ENCODE measurements at regions not wholly inside any gene's neighbourhood (a gene's known extent, or its start where the extent isn't known, plus 50 kb on each side); places are given as distances from the start of the nearest gene placed in this dataset.

- no peak overlapping the region for H3K4me3 ChIP-seq (ENCODE audit: insufficient read depth, low read length, poor library complexity, severe bottlenecking)
- no peaks in the 10 kb centered on the region for H3K27me3 ChIP-seq (ENCODE audit: low read length)
- no peaks in the 10 kb centered on the region for H3K9me2 ChIP-seq (replicated peaks; ENCODE audit: insufficient read depth, low read length)
- no peaks in the 10 kb centered on the region for H3F3A ChIP-seq (ENCODE audit: insufficient read depth)
- H3K9ac ChIP-seq (ENCODE audit: low read length) = no peak overlapping the region
- H3K79me2 ChIP-seq (ENCODE audit: insufficient read depth, low read length) = no peaks in the 10 kb centered on the region
- H3K9me3 ChIP-seq (ENCODE audit: insufficient read depth, low read length) = no peaks in the 10 kb centered on the region
- no peak for TF ChIP-seq EZH2phosphoT487 (conservative IDR thresholded peaks at IDR 0.05; ENCODE audit: low read length)
- TF ChIP-seq CTCF (IDR thresholded peaks at IDR 0.05; ENCODE audit: insufficient read depth, low read length, poor library complexity, severe bottlenecking) = no peak
- H4K20me1 ChIP-seq (ENCODE audit: low read depth, low read length) = no peaks in the 10 kb centered on the region
- H2AFZ ChIP-seq (ENCODE audit: low read depth, low read length, severe bottlenecking) = no peak overlapping the region
- no peak overlapping the region for H3K27ac ChIP-seq (ENCODE audit: low read depth, low read length)
- H3K4me2 ChIP-seq (ENCODE audit: low read depth, low read length, poor library complexity, severe bottlenecking) = no peak overlapping the region
- H3K36me3 ChIP-seq (ENCODE audit: low read length) = no peaks in the 10 kb centered on the region
Measured at GRCh38 chr2:83859553-83859952, 599.5 kb downstream of the SUCLG1 start.

- Histone ChIP-seq H3K36me3 (ENCODE audit: low read length) (no peaks in the 10 kb centered on the region), H3K4me3 (ENCODE audit: insufficient read depth, low read length, poor library complexity, severe bottlenecking) (no peak overlapping the region), H3K4me2 (ENCODE audit: low read depth, low read length, poor library complexity, severe bottlenecking) (no peak overlapping the region)
Measured at GRCh38 chr2:83851066-83851465, 608.0 kb downstream of the SUCLG1 start.

GRCh38 chr2:83850071-83850725, 608.9 kb downstream of the SUCLG1 start:
- H4K20me1 ChIP-seq (ENCODE audit: low read depth, low read length) = no peaks in the 10 kb centered on the region
- H2AFZ ChIP-seq (ENCODE audit: low read depth, low read length, severe bottlenecking) = no peak overlapping the region
- no peak for TF ChIP-seq EZH2phosphoT487 (conservative IDR thresholded peaks at IDR 0.05; ENCODE audit: low read length)
- TF ChIP-seq CTCF (IDR thresholded peaks at IDR 0.05; ENCODE audit: insufficient read depth, low read length, poor library complexity, severe bottlenecking) = no peak

More at GRCh38 chr2:83851066-83851465, 608.0 kb downstream of the SUCLG1 start:
- TF ChIP-seq CTCF (IDR thresholded peaks at IDR 0.05; ENCODE audit: insufficient read depth, low read length, poor library complexity, severe bottlenecking) = no peak
- no peak for TF ChIP-seq EZH2phosphoT487 (conservative IDR thresholded peaks at IDR 0.05; ENCODE audit: low read length)
- Histone ChIP-seq H4K20me1 (ENCODE audit: low read depth, low read length) (no peaks in the 10 kb centered on the region), H3K27ac (ENCODE audit: low read depth, low read length) (no peak overlapping the region), H3K27me3 (ENCODE audit: low read length) (no peaks in the 10 kb centered on the region), H3K9ac (ENCODE audit: low read length) (no peak overlapping the region), H3F3A (ENCODE audit: insufficient read depth) (no peaks in the 10 kb centered on the region), H3K79me2 (ENCODE audit: insufficient read depth, low read length) (no peaks in the 10 kb centered on the region), H2AFZ (ENCODE audit: low read depth, low read length, severe bottlenecking) (no peak overlapping the region), H3K9me2 (replicated peaks; ENCODE audit: insufficient read depth, low read length) (no peaks in the 10 kb centered on the region), H3K9me3 (ENCODE audit: insufficient read depth, low read length) (no peaks in the 10 kb centered on the region)

More at GRCh38 chr2:83850071-83850725, 608.9 kb downstream of the SUCLG1 start:
- Histone ChIP-seq H3K9me2 (replicated peaks; ENCODE audit: insufficient read depth, low read length) (no peaks in the 10 kb centered on the region), H3K27me3 (ENCODE audit: low read length) (no peaks in the 10 kb centered on the region), H3F3A (ENCODE audit: insufficient read depth) (no peaks in the 10 kb centered on the region), H3K36me3 (ENCODE audit: low read length) (no peaks in the 10 kb centered on the region), H3K9me3 (ENCODE audit: insufficient read depth, low read length) (no peaks in the 10 kb centered on the region), H3K4me2 (ENCODE audit: low read depth, low read length, poor library complexity, severe bottlenecking) (no peak overlapping the region), H3K9ac (ENCODE audit: low read length) (no peak overlapping the region), H3K79me2 (ENCODE audit: insufficient read depth, low read length) (no peaks in the 10 kb centered on the region), H3K27ac (ENCODE audit: low read depth, low read length) (no peak overlapping the region), H3K4me3 (ENCODE audit: insufficient read depth, low read length, poor library complexity, severe bottlenecking) (no peak overlapping the region)

Measured in SU-DHL-6 (cell line).